Activated naive CD8-positive, alpha-beta T cell treated with anti-CD3 and anti-CD28 coated beads, Interleukin-2, amount 50 U/mL, for 24 hours (primary cell): ENCODE measurements at regions not wholly inside any gene's neighbourhood (a gene's known extent, or its start where the extent isn't known, plus 50 kb on each side); places are given as distances from the start of the nearest gene placed in this dataset.

Source experiments
- ATAC-seq: fragments of 150-1000 bp; cut with Tn5 transposase; one replicate; pipeline ENCODE4 v1.10.0; 2021
- DNase-seq: peaks from one replicate; pipeline ENCODE4 v3.0.0; 2021
- H3K27ac Mint-ChIP-seq: one replicate; pipeline ENCODE4 v1.8.0; 2021; ENCODE audit warnings: mild to moderate bottlenecking, mixed read lengths
- H3K27me3 Mint-ChIP-seq: one replicate; pipeline ENCODE4 v1.8.0; 2021; ENCODE audit warnings: mixed read lengths
- H3K36me3 Mint-ChIP-seq: one replicate; pipeline ENCODE4 v1.8.0; 2021; ENCODE audit warnings: low read depth, mixed read lengths
- H3K4me1 Mint-ChIP-seq: one replicate; pipeline ENCODE4 v1.8.0; 2021; ENCODE audit warnings: mixed read lengths
- H3K4me3 Mint-ChIP-seq: one replicate; pipeline ENCODE4 v1.8.0; 2021; ENCODE audit warnings: mild to moderate bottlenecking, moderate library complexity, mixed read lengths
- H3K9me3 Mint-ChIP-seq: one replicate; pipeline ENCODE4 v1.8.0; 2021; ENCODE audit warnings: mixed read lengths

- no peak for DNase-seq
- Mint-ChIP-seq H3K4me1 (no peaks in the 10 kb centered on the region), H3K27me3 (no peaks in the 10 kb centered on the region), H3K4me3 (no peak overlapping the region), H3K9me3 (no peaks in the 10 kb centered on the region), H3K36me3 (no peaks in the 10 kb centered on the region), H3K27ac (no peak overlapping the region)
- no peak for ATAC-seq
Measured at GRCh38 chr6:15841937-15842726, 179.3 kb upstream of the DTNBP1 start.

GRCh38 chr6:15839969-15840541 is 177.2 kb upstream of the DTNBP1 start:
- no peaks in the 10 kb centered on the region for H3K9me3 Mint-ChIP-seq
- peaks cover 5% of the 10 kb centered on the region for H3K27me3 Mint-ChIP-seq
- no peak for ATAC-seq

GRCh38 chr6:15837205-15837604 is 174.4 kb upstream of the DTNBP1 start:
- H3K4me1 Mint-ChIP-seq, result no peaks in the 10 kb centered on the region
- ATAC-seq (no peak), DNase-seq (no peak)
- no peaks in the 10 kb centered on the region for H3K9me3 Mint-ChIP-seq
- peaks cover 5% of the 10 kb centered on the region for H3K27me3 Mint-ChIP-seq
- no peak overlapping the region for H3K27ac Mint-ChIP-seq
- no peaks in the 10 kb centered on the region for H3K36me3 Mint-ChIP-seq
- H3K4me3 Mint-ChIP-seq, result no peak overlapping the region

More at GRCh38 chr6:15839969-15840541, 177.2 kb upstream of the DTNBP1 start:
- H3K4me1 Mint-ChIP-seq, result no peaks in the 10 kb centered on the region
- no peak overlapping the region for H3K27ac Mint-ChIP-seq
- no peaks in the 10 kb centered on the region for H3K36me3 Mint-ChIP-seq
- no peak overlapping the region for H3K4me3 Mint-ChIP-seq
- DNase-seq, result no peak

GRCh38 chr6:15832841-15833240 is 170.0 kb upstream of the DTNBP1 start:
- no peaks in the 10 kb centered on the region for H3K9me3 Mint-ChIP-seq
- no peak overlapping the region for H3K27ac Mint-ChIP-seq
- peaks cover 5% of the 10 kb centered on the region for H3K27me3 Mint-ChIP-seq
- DNase-seq (no peak), ATAC-seq (no peak)
- H3K4me1 Mint-ChIP-seq, result no peaks in the 10 kb centered on the region
- no peak overlapping the region for H3K4me3 Mint-ChIP-seq
- no peaks in the 10 kb centered on the region for H3K36me3 Mint-ChIP-seq

GRCh38 chr6:15829156-15829555 is 166.3 kb upstream of the DTNBP1 start:
- Mint-ChIP-seq H3K9me3 (no peaks in the 10 kb centered on the region), H3K4me3 (no peak overlapping the region), H3K4me1 (no peaks in the 10 kb centered on the region), H3K27me3 (peaks cover 11% of the 10 kb centered on the region), H3K27ac (no peak overlapping the region), H3K36me3 (no peaks in the 10 kb centered on the region)
- DNase-seq (no peak), ATAC-seq (no peak)

- peaks cover 11% of the 10 kb centered on the region for H3K27me3 Mint-ChIP-seq
- no peak overlapping the region for H3K27ac Mint-ChIP-seq
- H3K36me3 Mint-ChIP-seq, result no peaks in the 10 kb centered on the region
- ATAC-seq (no peak), DNase-seq (no peak)
- no peaks in the 10 kb centered on the region for H3K4me1 Mint-ChIP-seq
- H3K4me3 Mint-ChIP-seq, result no peak overlapping the region
- H3K9me3 Mint-ChIP-seq, result no peaks in the 10 kb centered on the region
Measured at GRCh38 chr6:15827496-15828255, 164.8 kb upstream of the DTNBP1 start.

- no peak for DNase-seq
- Mint-ChIP-seq H3K4me3 (no peak overlapping the region), H3K27me3 (peaks cover 11% of the 10 kb centered on the region), H3K36me3 (no peaks in the 10 kb centered on the region), H3K4me1 (no peaks in the 10 kb centered on the region), H3K27ac (no peak overlapping the region), H3K9me3 (no peaks in the 10 kb centered on the region)
- ATAC-seq, result no peak
Measured at GRCh38 chr6:15826814-15827318, 164.0 kb upstream of the DTNBP1 start.

GRCh38 chr6:15825332-15825930 is 162.6 kb upstream of the DTNBP1 start:
- no peak overlapping the region for H3K27ac Mint-ChIP-seq
- no peaks in the 10 kb centered on the region for H3K36me3 Mint-ChIP-seq
- no peak overlapping the region for H3K4me3 Mint-ChIP-seq
- no peaks in the 10 kb centered on the region for H3K4me1 Mint-ChIP-seq
- peaks cover 11% of the 10 kb centered on the region for H3K27me3 Mint-ChIP-seq
- ATAC-seq, result no peak
- no peaks in the 10 kb centered on the region for H3K9me3 Mint-ChIP-seq
- DNase-seq, result no peak

- H3K36me3 Mint-ChIP-seq, result no peaks in the 10 kb centered on the region
- H3K27ac Mint-ChIP-seq, result no peak overlapping the region
- no peak for DNase-seq
- peaks cover 12% of the 10 kb centered on the region for H3K27me3 Mint-ChIP-seq
- H3K4me3 Mint-ChIP-seq, result no peak overlapping the region
- H3K9me3 Mint-ChIP-seq, result no peaks in the 10 kb centered on the region
- H3K4me1 Mint-ChIP-seq, result no peaks in the 10 kb centered on the region
- ATAC-seq, result no peak
Measured at GRCh38 chr6:15824811-15825210, 162.0 kb upstream of the DTNBP1 start.

- H3K4me3 Mint-ChIP-seq, result no peak overlapping the region
- no peaks in the 10 kb centered on the region for H3K4me1 Mint-ChIP-seq
- no peaks in the 10 kb centered on the region for H3K36me3 Mint-ChIP-seq
- H3K27ac Mint-ChIP-seq, result no peak overlapping the region
- no peaks in the 10 kb centered on the region for H3K9me3 Mint-ChIP-seq
- no peak for DNase-seq
- peaks cover 17% of the 10 kb centered on the region for H3K27me3 Mint-ChIP-seq
- ATAC-seq, result no peak
Measured at GRCh38 chr6:15823838-15824414, 161.1 kb upstream of the DTNBP1 start.

GRCh38 chr6:15822835-15823234 is 160.0 kb upstream of the DTNBP1 start:
- Mint-ChIP-seq H3K27ac (no peak overlapping the region), H3K9me3 (no peaks in the 10 kb centered on the region), H3K36me3 (no peaks in the 10 kb centered on the region), H3K4me3 (no peak overlapping the region), H3K27me3 (peaks cover 17% of the 10 kb centered on the region), H3K4me1 (no peaks in the 10 kb centered on the region)
- ATAC-seq (no peak), DNase-seq (no peak)

GRCh38 chr6:15819841-15820240 is 157.0 kb upstream of the DTNBP1 start:
- no peak overlapping the region for H3K4me3 Mint-ChIP-seq
- H3K27ac Mint-ChIP-seq, result no peak overlapping the region
- peaks cover 2% of the 10 kb centered on the region for H3K36me3 Mint-ChIP-seq
- no peaks in the 10 kb centered on the region for H3K4me1 Mint-ChIP-seq
- no peak for DNase-seq
- no peaks in the 10 kb centered on the region for H3K9me3 Mint-ChIP-seq
- H3K27me3 Mint-ChIP-seq, result peaks cover 9% of the 10 kb centered on the region
- ATAC-seq, result no peak

- H3K4me3 Mint-ChIP-seq, result no peak overlapping the region
- H3K27ac Mint-ChIP-seq, result no peak overlapping the region
- DNase-seq (no peak), ATAC-seq (no peak)
- H3K4me1 Mint-ChIP-seq, result no peaks in the 10 kb centered on the region
- no peaks in the 10 kb centered on the region for H3K9me3 Mint-ChIP-seq
- H3K27me3 Mint-ChIP-seq, result peaks cover 6% of the 10 kb centered on the region
- H3K36me3 Mint-ChIP-seq, result peaks cover 2% of the 10 kb centered on the region
Measured at GRCh38 chr6:15819226-15819625, 156.4 kb upstream of the DTNBP1 start.

- H3K9me3 Mint-ChIP-seq, result no peaks in the 10 kb centered on the region
- H3K27me3 Mint-ChIP-seq, result peaks cover 8% of the 10 kb centered on the region
- no peak for DNase-seq
- no peak for ATAC-seq
- H3K36me3 Mint-ChIP-seq, result peaks cover 2% of the 10 kb centered on the region
- H3K27ac Mint-ChIP-seq, result no peak overlapping the region
- H3K4me1 Mint-ChIP-seq, result no peaks in the 10 kb centered on the region
- H3K4me3 Mint-ChIP-seq, result no peak overlapping the region
Measured at GRCh38 chr6:15818491-15818890, 155.7 kb upstream of the DTNBP1 start.
